PFSK-1 (cell line): ENCODE measurements at regions not wholly inside any gene's neighbourhood (a gene's known extent, or its start where the extent isn't known, plus 50 kb on each side); places are given as distances from the start of the nearest gene placed in this dataset.

Experiments used
- FOXP2 ChIP-seq: optimal IDR thresholded peaks from 2 replicates; pipeline ENCODE3; 2011; ENCODE audit warnings: borderline replicate concordance, control low read depth, inconsistent platforms; ENCODE audit not compliant: insufficient read depth; ENCODE audit errors: extremely low read length, extremely low read depth
- POLR2AphosphoS5 ChIP-seq: IDR thresholded peaks from 2 replicates; pipeline ENCODE4 v1.6.1; 2012; ENCODE audit warnings: low read depth, mild to moderate bottlenecking, control low read depth, low read length, moderate library complexity
- SIN3A ChIP-seq: IDR thresholded peaks from 2 replicates; pipeline ENCODE4 v1.6.1; 2012; ENCODE audit warnings: mild to moderate bottlenecking, low read length, moderate library complexity, borderline replicate concordance; ENCODE audit not compliant: insufficient read depth
- TAF1 ChIP-seq: IDR thresholded peaks from 2 replicates; pipeline ENCODE4 v1.6.1; 2012; ENCODE audit warnings: low read length, control low read depth, borderline replicate concordance; ENCODE audit not compliant: insufficient read depth
- TF ChIP-seq, protein P1 (sequence below), 2 experiments: IDR thresholded peaks; 2 replicates each; pipeline versions ENCODE4 v1.6.1 to v1.8.0; 2011 to 2012; ENCODE audit warnings: low read depth in 2 of 2, low read length in 2 of 2, control low read depth in 1 of 2, inconsistent platforms in 1 of 2, mild to moderate bottlenecking in 1 of 2, moderate library complexity in 1 of 2; ENCODE audit not compliant: insufficient read depth in 1 of 2

DNA sequence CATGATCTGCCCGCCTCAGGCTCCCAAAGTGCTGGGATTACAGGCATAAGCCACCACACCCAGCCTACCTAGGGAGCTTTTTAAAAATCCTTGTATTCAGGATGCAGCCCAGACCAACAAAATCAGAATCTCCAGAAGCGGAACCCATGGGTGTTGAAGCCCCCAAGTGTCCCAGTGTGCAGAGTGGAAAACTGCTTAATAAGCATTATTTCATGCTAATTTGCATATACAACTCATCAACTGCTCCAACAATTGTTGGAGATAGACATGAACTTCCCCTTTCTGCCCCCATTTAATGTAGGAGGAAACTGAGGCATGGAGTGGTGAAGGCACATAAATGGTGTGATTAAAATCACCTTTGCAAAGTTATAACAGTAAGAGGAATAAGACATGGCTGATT, 84.3 kb upstream of the C16orf82 start:
- TF ChIP-seq, protein P1, sequence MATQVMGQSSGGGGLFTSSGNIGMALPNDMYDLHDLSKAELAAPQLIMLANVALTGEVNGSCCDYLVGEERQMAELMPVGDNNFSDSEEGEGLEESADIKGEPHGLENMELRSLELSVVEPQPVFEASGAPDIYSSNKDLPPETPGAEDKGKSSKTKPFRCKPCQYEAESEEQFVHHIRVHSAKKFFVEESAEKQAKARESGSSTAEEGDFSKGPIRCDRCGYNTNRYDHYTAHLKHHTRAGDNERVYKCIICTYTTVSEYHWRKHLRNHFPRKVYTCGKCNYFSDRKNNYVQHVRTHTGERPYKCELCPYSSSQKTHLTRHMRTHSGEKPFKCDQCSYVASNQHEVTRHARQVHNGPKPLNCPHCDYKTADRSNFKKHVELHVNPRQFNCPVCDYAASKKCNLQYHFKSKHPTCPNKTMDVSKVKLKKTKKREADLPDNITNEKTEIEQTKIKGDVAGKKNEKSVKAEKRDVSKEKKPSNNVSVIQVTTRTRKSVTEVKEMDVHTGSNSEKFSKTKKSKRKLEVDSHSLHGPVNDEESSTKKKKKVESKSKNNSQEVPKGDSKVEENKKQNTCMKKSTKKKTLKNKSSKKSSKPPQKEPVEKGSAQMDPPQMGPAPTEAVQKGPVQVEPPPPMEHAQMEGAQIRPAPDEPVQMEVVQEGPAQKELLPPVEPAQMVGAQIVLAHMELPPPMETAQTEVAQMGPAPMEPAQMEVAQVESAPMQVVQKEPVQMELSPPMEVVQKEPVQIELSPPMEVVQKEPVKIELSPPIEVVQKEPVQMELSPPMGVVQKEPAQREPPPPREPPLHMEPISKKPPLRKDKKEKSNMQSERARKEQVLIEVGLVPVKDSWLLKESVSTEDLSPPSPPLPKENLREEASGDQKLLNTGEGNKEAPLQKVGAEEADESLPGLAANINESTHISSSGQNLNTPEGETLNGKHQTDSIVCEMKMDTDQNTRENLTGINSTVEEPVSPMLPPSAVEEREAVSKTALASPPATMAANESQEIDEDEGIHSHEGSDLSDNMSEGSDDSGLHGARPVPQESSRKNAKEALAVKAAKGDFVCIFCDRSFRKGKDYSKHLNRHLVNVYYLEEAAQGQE (IDR thresholded peaks at IDR 0.05; ENCODE audit: insufficient read depth in 1 of 2, low read depth in 2 of 2, low read length in 2 of 2), result no peak
- TF ChIP-seq SIN3A (no peak), TAF1 (no peak), POLR2AphosphoS5 (no peak), FOXP2 (no peak)

DNA sequence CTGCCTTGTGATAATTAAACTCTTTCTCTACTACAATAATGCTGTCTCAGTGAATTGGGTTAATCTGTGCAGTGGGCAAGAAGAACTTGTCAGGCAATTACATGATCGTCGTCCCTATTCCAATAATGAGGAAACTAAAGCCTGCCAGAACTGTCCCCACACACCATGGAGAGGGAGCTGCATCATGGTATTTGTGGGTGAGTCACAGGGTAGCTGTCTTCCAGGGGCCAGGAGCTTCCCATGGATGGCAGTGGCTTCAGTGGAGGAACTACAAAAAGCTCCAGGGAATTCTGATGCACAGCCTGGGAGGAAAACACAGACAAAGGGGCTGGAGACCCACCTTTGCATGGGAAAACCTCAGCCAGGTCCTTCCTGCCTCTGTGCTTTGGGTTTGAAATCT, 83.3 kb upstream of the C16orf82 start:
- TF ChIP-seq POLR2AphosphoS5, result no peak
- no peak for TF ChIP-seq FOXP2
- TF ChIP-seq, protein P1 (IDR thresholded peaks at IDR 0.05; ENCODE audit: insufficient read depth in 1 of 2, low read depth in 2 of 2, low read length in 2 of 2), result no peak

DNA sequence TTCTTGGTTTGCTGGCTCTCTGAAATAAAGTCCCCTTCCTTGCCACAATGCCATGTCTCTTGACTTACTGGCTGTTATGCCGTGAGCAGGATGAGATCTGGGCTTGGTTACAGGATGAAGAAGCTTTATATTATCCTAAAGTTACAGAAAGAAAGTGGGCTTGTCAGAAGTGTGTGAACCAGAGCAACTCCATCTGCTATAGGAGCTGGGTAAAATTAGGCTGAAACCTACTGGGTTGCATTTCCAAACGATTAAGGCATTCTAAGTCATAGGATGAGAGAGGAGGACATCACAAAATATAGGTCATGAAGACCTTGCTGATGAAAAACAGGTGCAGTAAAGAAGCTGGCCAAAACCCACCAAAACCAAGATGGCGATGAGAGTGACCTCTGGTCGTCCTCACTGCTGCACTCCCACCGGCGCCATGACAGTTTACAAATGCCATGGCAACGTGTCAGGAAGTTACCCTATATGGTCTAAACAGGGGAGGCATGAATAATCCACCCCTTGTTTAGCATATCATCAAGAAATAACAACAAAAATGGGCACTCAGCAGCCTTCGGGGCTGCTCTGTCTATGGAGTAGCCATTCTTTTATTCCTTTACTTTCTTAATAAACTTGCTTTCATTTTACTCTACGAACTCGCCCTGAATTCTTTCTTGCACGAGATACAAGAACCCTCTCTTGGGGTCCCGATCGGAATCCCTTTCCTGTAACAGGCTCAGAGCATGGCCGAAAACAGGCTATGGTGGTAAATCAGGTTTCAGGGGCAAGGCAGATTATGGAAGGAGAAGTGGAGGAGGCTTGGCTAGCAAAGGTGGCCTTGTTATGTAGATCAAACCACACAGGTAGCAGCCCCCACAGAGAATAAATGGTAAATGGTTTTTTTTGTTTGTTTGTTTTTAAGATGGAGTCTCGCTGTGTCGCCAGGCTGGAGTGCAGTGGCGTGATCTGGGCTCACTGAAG, 81.3 kb upstream of the C16orf82 start:
- TF ChIP-seq POLR2AphosphoS5 (no peak), FOXP2 (no peak)
- TF ChIP-seq, protein P1 (IDR thresholded peaks at IDR 0.05; ENCODE audit: insufficient read depth in 1 of 2, low read depth in 2 of 2, low read length in 2 of 2), result no peak

DNA sequence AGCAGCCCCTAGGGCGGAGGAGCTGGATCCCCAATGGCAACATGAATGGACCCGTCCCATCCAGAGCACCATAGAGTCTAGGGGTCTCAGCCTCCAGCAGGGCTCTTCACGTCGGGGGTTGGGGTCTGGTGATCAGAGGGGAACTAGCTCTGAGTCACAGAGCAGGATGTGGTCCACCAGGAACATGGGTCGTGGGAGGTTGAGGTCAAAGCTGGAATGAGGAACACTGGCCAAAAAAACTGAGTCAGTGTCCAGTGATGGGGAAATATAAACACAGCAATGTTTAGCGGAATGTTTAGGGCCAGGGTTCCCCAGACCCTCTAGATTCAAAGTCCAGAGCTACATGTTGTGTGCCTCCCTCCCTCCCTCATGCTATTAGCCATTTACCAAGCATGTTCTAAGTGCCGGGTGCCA, 79.1 kb upstream of the C16orf82 start:
- no peak for TF ChIP-seq SIN3A
- TF ChIP-seq POLR2AphosphoS5, result no peak
- TF ChIP-seq FOXP2, result no peak
- no peak for TF ChIP-seq TAF1
- TF ChIP-seq, protein P1 (IDR thresholded peaks at IDR 0.05; ENCODE audit: insufficient read depth in 1 of 2, low read depth in 2 of 2, low read length in 2 of 2), result no peak
